Epithelial cell of esophagus (primary cell): ENCODE measurements at regions not wholly inside any gene's neighbourhood (a gene's known extent, or its start where the extent isn't known, plus 50 kb on each side); places are given as distances from the start of the nearest gene placed in this dataset.
"Not testable (repeated sequence)": the region's sequence is repeated elsewhere in the genome, so short reads cannot be mapped to it uniquely, and the experiment has no call there.

Experiments
- DNase-seq: peaks from one replicate; pipeline ENCODE4 v3.0.0; 2010; ENCODE audit warnings: low read depth
- H3K4me3 ChIP-seq: 2 replicates; pipeline ENCODE4 v1.5.1; 2011; ENCODE audit warnings: mild to moderate bottlenecking, low read length, control low read depth
- TF ChIP-seq, protein P1 (sequence below): IDR thresholded peaks from 2 replicates; pipeline ENCODE4 v1.5.1; 2011; ENCODE audit warnings: low read depth, mild to moderate bottlenecking, low read length, control low read depth, inconsistent platforms; ENCODE audit not compliant: insufficient read depth; ENCODE audit errors: missing control alignments

DNA sequence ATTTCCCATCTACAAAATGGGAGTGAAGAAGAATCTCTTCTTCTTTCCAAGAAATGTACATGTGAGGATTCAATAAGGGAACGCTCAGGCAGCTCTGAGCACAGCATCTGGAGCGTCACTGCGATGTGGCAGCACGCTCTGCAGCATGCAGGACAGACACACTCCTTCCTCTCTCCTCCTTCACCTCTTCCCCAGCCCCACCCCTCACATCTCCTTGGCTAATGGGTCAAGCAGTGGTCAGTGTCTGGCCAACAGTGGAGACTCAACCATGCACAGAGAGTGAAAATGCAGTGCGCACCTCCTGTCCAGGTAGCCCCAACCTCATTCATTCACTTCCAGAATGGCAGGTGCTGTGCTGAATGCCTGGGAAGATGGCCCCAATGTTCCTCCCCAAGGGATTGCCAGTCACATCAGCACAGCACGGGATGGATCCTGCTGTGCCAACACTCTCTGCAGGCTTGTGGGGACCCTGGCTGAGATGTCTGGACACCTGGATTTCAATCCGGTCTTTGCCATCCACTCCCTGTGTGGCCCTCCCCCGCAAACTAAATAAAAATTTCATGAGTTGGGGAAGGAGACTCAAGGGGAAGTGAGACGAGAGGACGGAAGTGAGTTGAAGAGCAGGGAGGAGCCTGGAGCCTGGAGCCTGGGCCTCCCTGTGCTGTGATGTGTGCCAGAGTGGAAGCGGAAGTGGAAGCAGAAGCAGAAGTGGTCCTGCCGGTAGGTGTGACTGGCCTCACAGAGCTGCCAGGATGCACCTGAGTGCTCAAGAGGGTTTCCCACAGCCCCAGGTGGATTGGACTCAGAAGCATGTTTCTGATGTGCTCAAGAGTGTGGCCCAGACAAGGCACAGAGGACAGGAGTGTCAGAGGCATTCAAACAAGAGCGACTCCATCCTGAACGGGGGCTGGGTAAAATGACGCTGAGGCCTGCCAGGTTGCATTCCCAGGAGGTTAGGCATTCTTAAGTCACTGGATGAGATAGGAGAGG lies 163.9 kb downstream of the SMAD6 start:
- H3K4me3 ChIP-seq, result no peak overlapping the region
- TF ChIP-seq, protein P1, sequence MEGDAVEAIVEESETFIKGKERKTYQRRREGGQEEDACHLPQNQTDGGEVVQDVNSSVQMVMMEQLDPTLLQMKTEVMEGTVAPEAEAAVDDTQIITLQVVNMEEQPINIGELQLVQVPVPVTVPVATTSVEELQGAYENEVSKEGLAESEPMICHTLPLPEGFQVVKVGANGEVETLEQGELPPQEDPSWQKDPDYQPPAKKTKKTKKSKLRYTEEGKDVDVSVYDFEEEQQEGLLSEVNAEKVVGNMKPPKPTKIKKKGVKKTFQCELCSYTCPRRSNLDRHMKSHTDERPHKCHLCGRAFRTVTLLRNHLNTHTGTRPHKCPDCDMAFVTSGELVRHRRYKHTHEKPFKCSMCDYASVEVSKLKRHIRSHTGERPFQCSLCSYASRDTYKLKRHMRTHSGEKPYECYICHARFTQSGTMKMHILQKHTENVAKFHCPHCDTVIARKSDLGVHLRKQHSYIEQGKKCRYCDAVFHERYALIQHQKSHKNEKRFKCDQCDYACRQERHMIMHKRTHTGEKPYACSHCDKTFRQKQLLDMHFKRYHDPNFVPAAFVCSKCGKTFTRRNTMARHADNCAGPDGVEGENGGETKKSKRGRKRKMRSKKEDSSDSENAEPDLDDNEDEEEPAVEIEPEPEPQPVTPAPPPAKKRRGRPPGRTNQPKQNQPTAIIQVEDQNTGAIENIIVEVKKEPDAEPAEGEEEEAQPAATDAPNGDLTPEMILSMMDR, result no peak
- DNase-seq, result no peak

DNA sequence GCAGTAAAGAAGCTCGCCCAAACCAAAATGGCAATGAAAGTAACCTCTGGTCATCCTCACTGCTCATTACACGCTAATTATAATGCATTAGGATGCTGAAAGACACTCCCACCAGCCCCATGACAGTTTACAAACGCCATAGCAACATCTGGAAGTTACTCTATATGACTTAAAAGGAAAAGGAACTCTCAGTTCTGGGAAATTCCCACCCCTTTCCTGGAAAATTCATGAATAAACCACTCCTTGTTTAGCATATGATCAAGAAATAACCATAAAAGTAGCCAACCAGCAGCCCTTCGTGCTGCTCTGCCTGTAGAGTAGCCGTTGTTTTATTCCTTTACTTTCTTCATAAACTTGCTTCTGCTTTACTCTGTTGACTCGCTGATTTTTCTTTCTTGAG lies 164.6 kb downstream of the SMAD6 start:
- DNase-seq, result no peak
- no peak overlapping the region for H3K4me3 ChIP-seq
- TF ChIP-seq, protein P1, result no peak

DNA sequence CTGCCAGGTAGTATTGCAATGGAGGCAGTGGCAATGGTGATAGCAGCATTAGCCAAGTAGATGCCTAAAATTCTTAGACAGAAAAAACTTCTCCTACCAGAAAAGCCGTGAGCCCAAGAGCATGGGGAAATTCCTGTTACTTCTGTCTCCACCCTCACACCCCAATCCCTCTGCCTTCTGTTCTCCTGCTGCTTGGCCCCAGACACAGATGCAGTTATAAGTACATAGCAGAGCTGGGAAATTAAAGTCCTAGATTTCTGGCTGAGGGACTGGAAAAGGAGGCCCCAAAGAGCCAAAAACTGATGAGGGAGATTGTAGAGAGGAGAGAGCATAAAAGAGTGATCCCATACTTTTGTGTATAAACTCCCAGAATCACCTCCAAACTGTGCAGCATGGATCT lies 166.9 kb downstream of the SMAD6 start:
- TF ChIP-seq, protein P1, result no peak
- H3K4me3 ChIP-seq, result no peak overlapping the region
- DNase-seq, result no peak

DNA sequence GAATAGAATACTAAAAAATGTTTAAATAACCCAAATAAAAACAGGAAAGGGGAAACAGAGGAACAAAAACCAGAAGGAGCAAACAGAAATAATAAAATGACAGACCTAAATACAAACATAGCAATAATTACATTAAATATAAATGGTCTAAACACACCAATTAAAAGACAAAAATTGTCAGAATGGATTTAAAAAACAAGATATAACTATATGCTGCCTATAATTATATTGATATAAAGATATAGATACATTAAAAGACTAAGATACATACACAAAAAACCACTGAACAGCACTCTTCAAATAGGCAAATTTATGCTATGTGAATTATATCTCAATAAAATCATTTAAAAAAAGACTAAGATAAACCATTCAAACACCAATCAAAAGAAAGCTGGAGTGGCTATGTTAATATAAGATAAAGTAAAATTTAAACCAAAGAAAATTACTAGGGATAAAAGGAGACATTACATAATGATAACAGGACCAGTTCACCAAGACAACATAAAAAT lies 168.9 kb downstream of the SMAD6 start:
- H3K4me3 ChIP-seq, result no peak overlapping the region
- TF ChIP-seq, protein P1, result no peak
- DNase-seq, result no peak

DNA sequence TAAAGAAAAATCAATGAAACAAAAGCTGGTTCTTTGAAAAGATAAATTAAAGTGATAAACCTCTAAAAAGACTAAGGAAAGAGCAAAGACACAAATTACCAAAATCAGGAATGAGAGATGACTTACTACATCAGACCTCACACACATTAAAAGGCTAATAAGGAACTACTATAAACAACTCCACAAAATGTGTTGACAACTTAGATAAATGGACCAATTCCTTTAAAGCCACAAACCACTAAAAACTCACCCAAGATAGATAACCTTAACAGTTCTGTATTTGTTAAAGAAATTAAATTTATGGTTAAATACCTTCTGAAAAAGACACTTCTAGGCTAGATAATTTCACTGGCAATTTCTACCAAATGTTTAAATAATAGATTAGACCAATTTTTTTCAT lies 170.4 kb downstream of the SMAD6 start:
- no peak for DNase-seq
- no peak overlapping the region for H3K4me3 ChIP-seq
- TF ChIP-seq, protein P1, result no peak

DNA sequence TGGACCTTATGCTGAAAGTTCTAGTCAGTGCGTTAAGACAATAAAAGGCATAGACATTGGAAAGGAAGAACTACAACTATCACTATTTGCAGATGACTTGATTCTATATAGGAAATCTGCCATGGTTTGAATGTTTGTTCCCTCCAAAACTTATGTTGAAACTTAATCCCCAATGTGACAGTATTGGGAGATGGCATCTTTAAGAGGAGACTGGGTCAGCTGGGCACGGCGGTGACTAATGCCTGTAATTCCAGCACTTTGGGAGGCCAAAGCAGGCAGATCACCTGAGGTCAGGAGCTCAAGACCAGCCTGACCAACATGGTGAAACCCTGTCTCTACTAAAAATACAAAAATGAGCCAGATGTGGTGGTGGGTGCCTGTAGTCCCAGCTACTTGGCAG lies 171.3 kb downstream of the SMAD6 start:
- not testable (repeated sequence) for H3K4me3 ChIP-seq, DNase-seq

DNA sequence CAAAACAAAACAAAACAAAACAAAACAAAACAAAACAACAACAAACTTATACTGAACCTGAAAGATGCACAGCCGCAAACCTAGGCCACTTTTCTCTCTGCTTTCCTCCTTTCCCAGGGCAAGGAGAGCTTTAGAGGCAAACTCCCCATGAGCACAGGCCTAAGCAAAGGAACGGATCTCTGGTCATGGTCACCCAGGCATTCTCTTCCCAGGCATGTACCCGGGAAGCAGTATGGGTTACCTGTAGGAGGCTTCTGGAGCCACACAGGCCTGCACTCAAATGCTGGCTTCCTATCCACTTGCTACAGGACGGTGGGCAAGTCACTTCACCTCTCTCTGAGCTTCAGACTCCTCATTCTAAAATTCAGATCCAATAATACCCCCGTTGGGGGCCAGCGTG lies 171.8 kb downstream of the SMAD6 start:
- TF ChIP-seq, protein P1, result no peak
- DNase-seq, result no peak
- no peak overlapping the region for H3K4me3 ChIP-seq
